ENCODE measurements at regions not wholly inside any gene's neighbourhood (a gene's known extent, or its start where the extent isn't known, plus 50 kb on each side); places are given as distances from the start of the nearest gene placed in this dataset.
"Not testable (repeated sequence)": the region's sequence is repeated elsewhere in the genome, so short reads cannot be mapped to it uniquely, and the experiment has no call there.

DNA sequence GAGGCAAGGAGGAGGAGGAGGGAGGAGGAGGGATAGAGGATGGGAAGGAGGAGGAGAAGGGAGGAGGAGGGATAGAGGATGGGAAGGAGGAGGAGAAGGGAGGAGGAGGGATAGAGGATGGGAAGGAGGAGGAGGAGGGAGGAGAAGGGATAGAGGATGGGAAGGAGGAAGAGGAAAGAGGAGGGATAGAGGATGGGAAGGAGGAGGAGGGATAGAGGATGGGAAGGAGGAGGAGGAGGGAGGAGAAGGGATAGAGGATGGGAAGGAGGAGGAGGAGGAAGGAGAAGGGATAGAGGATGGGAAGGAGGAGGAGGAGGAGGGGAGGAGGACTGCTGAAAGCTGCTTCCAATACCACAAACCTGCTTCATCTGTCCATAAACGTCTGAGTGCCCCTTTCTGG lies 1070.5 kb downstream of the BRD1 start:
- not testable (repeated sequence) for TF ChIP-seq ZNF274 (IDR thresholded peaks at IDR 0.05; ENCODE audit: low read depth, low read length); CTCF (IDR thresholded peaks at IDR 0.05 in 2 of 3, conservative IDR thresholded peaks at IDR 0.05 in 1 of 3; ENCODE audit: borderline replicate concordance in 1 of 3, insufficient read depth in 1 of 3, low read depth in 2 of 3, low read length in 2 of 3); EZH2phosphoT487 (IDR thresholded peaks at IDR 0.05; ENCODE audit: borderline replicate concordance); POLR2A (IDR thresholded peaks at IDR 0.05; ENCODE audit: borderline replicate concordance, extremely low read depth, insufficient read depth, insufficient read length); EZH2 (IDR thresholded peaks at IDR 0.05); SP1 (IDR thresholded peaks at IDR 0.05; ENCODE audit: low read depth); CEBPB (IDR thresholded peaks at IDR 0.05; ENCODE audit: low read depth); REST (IDR thresholded peaks at IDR 0.05; ENCODE audit: low read depth); JUND (IDR thresholded peaks at IDR 0.05); RAD21 (IDR thresholded peaks at IDR 0.05; ENCODE audit: low read depth); EGR1 (IDR thresholded peaks at IDR 0.05; ENCODE audit: low read depth); SRF (IDR thresholded peaks at IDR 0.05; ENCODE audit: low read depth); POLR2AphosphoS5 (IDR thresholded peaks at IDR 0.05; ENCODE audit: low read depth, low read length)
